ENCODE measurements at regions not wholly inside any gene's neighbourhood (a gene's known extent, or its start where the extent isn't known, plus 50 kb on each side); places are given as distances from the start of the nearest gene placed in this dataset.
A peak's percentile ranks its signal among the peaks of the same experiment; 100 is the strongest.
"Not testable (repeated sequence)": the region's sequence is repeated elsewhere in the genome, so short reads cannot be mapped to it uniquely, and the experiment has no call there.

DNA sequence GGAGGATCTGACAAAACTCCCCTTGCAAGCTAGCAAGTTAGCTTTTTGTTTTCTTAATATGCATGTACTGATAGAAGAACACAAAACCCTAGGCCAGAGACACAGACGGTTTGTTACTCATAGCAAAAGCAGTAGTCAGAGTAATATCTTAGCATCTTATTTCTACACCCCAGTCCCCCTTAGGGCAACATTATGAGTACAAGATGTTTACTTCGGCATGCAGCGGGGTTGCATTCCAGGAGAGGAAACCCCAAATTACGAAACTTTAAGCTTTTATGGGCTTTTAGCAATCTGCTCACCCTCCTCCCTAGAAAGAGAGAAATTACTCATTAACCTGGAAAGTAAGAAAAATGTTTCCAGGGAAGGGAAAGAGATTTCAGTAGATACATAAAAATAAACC, 1286.9 kb downstream of the EPHA7 start:
- DNase-seq, result no peak

DNA sequence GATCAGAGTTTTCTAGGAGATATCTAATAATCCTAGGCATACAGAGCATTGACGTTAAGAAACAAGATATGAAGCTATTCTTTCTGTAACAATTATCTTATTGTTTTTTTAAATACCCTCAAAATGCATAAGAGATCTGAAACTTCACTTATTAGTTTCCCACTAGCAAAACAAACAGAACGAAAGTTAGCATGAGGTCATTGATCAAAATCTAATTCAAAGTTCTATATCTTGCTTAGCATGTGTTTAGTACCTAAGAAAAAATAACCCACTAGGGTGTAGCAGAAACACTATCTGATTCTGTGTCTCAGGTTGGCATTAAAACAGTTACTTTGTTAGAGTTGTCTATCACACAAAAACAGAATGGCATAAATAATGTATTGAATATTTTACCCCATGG, 1288.4 kb downstream of the EPHA7 start:
- no peak for DNase-seq

DNA sequence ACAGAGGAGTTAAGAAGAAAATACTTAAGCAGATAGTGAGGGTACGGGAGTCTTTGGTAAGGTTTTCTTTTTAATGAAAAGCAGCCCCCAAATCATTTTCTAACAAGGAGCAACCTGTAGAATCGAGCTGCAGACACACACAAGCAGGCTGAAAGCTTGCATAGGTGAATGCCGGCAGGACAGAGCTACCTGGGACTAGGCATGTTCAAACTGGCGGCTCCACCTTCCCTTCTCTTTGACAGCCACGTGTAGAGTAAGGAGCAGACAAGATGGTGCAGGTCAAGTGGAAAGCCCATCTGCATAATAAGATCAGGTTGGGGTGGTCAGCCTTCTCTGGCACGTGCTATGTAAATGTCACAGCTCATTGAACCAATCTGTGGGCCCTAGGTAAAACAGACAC, 1292.4 kb downstream of the EPHA7 start:
- no peak for DNase-seq

DNA sequence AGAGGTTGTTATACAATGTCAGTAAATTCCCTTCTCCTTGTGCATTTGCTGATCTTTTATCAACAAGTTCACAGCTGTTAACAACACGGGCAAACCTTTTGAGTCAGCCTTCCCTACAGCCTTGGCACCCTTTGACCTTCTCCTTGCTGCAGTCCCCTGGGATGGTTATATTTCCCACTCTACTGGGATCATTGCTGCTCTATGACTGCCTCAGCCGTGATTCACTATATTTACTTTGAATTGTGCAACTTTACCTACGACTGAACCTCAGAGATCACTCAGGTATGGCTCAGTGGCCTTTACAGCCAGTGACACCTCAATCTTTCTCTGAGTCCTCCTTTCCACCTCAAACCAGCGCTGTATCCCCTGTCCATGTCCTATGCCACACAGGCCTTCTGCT, 1293.3 kb downstream of the EPHA7 start:
- no peak for DNase-seq

DNA sequence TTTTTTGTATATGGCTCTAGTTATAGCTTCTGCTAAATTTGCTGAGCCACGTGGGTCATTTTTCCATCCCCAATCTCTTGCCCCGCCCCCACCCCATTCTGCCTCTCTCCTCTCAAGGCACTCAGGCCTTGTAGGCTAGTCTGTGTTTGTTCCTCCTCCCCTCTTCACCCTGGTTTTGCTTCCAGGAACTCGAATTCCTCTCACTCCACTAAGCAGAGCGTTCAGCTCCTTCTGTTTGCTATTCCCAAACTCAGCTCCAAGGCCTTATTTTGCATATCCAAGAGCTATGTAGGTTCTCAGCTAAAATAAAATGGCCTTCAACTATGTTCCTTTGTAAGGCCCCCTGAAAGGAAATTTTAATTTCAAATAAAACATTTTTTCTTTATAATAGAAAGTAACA, 1293.7 kb downstream of the EPHA7 start:
- DNase-seq, result no peak

DNA sequence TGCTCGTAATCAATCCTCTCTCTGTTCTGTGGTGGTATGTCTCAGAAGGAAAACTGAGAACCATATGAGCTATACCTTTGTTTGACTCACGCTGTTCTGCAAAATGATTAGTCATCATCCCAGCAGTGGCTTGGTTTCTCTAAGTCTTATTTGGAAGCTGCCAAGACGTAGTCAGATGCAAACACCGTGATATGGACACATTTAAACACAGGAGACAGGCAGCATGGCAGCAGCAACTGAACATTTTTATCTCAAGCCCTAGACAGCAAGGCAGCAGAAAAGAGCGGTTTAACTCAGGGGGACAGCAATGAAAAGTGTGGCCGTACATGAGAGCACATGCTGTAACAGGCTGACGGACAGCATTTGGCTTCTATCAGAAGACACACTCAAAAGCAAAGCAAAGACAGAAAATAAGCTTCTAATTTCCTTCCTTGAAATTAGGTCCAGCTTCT, 1295.1 kb downstream of the EPHA7 start:
- peak; percentile 38 for DNase-seq

DNA sequence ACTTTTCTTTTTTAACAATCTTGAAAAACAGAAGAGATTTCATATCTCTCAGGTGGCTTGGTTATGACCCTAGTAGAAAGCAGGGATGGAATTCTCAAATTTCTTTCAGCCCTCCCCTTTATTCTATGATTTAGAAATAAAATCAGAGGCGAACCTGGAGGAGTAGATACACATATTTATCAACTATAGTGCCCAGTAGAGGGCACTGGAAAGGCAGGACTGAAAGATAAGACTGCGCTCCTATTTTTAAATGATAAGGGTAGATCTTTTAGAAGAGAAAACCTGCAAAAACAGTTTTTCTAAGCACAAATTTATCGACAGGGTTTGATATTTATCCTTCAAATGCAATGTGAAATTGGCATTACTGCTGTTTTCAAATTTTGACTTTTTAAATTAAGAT, 1296.6 kb downstream of the EPHA7 start:
- peak; percentile 12 for DNase-seq

DNA sequence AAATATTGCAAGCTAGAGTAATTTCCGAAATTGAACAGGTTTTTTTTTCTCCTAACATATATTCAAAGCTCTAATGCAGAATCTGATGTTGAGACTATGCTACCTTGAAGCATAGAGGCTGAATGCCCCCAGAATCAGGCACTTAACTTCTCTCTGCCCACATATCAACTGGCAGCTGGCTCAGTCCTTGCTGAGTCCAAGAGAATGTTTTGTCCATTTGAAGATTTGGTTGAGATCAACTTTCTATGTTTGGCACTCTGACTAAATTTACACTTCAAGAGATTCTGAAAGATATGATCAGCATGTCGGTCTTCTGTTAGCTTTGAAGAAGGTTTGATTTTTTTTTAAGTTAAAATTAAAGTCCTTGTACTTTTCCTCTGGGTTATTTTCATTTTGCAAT, 1298.1 kb downstream of the EPHA7 start:
- DNase-seq, result no peak

DNA sequence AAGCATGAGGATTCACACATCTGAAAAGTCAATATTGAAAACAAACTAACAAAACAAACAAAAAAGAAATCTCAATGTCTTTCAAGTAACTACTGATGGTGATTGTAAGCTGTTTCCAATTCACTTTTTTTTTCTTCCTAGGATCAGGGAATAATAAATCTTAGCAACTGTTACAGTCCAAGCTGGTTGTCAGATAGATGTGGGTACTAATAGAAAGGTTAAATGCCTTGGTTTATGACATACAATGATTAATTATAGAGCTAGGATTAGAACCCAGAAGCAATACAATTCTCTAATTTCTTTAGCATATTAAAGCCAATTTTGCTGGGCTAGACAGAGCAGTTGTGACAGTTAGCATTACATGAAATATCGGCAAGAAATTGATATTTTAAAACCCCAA, 1301.6 kb downstream of the EPHA7 start:
- no peak for DNase-seq

DNA sequence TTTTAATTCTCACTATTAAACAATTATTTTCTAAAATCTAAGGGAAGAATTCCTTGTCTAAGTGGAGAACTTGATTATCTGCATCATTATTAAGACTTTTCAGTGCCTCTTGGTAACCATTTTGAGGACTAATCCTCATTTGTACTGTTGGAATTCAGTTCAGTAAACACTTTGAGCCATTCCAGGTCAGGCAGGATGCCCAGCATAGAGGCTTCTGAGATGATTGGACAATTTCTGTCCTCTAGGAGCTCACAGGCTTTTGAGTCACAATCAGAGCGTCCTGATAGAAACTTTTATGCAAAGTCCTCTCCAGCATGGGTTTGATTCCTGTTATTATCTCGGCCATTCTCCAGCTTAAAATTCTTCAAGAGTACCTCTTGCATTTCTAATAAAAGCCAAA, 1304.6 kb downstream of the EPHA7 start:
- no peak for DNase-seq

DNA sequence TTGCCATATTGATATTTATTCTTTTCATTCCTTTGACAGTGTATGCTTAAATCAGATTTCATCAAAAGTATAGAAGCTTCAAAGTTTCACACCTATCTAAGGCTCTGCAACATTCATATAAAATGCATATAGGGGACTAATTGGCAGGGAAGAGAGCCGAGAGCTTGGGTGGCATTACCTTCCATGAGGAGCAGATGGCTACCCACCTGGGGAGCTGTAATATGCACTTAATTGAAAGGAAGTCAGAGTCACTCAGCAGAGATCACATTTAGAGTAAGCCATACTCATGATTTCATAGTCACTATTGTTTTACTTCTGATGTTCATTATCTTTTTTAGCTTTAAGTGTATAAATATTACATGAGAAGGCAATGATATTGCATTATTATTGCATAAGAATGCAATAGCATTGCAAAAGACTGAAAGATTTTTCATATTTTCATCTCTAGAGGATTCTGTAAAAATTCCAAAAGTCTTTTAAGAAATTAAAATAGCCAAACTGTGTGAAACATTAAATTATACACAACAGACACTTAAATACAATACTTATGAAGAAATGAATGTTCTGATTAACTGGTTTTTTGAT, 1305.2 kb downstream of the EPHA7 start:
- no peak for DNase-seq

DNA sequence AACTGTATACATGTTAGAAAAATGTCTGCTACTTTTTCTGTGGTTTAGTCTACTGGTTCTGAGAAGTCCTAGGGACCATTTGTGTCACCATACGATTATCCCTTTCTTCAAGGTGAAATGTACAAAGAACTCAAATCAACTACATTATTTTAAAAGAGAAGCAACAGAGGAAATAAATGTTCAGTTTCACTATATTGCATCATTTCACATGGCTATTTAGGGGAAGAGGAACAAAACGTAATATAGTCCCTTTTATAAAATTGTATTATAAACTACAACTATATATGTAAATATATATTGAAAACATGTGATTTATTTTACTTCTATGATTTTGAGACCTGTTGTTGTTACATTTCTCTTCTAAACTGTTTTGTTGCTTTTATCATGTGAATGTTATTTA, 1308.0 kb downstream of the EPHA7 start:
- DNase-seq, result no peak

DNA sequence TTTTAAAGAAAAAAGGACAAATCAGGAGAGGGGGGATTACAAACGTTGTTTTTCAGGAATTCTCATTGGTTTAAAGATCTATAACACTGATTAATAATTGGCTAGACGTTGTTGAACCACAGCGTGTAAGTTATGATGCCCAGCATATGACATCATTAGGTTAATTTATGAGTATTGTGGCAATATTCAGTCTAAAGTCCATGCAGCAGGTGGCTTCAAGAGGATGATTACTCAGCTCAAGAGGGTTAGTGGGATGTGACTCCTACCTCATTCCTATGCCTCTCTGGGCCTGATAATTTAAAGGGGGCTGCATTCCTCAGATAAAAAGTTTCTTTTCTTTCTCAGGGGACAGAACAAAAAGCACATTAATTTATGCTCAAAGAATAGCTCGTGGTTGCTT, 1309.0 kb downstream of the EPHA7 start:
- DNase-seq, result no peak

DNA sequence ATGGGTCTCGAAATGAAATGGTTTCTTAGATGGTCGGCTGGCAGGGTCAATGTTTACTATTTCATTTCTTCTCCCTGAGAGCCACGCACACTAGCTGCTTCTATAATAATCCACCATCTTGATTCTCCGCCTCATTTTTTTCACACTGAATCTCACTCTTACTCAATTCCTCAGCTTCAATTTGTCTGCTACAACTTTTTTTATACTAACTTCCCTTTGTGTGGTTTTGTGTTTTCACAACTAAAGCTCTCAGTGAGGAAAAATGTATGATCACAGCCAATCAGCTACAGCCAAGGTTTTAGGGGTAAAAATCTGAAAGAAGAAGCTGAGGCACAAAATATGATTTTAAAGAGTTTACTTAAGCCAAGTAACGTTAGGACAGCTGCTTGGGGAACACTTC, 1309.4 kb downstream of the EPHA7 start:
- no peak for DNase-seq

DNA sequence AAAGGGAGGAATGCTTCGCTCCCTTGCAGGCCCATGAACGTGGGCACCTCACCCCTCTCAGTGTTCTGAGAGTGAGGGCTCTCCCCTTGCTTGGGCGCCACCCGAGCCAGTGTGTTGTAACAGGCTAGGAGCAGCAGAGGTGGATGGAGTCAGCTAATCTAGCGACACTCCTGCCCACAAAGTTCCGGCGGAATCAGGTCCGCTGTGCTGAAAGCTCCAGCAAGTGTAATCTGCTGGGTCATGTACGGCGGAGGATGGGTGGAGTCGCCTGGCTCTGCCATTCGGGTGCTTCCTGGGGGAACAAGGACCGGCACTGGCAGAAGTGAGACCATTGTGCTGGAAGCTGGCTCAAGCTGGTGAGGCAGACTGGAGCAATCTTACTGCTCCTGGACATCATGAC, 1310.1 kb downstream of the EPHA7 start:
- no peak for DNase-seq

DNA sequence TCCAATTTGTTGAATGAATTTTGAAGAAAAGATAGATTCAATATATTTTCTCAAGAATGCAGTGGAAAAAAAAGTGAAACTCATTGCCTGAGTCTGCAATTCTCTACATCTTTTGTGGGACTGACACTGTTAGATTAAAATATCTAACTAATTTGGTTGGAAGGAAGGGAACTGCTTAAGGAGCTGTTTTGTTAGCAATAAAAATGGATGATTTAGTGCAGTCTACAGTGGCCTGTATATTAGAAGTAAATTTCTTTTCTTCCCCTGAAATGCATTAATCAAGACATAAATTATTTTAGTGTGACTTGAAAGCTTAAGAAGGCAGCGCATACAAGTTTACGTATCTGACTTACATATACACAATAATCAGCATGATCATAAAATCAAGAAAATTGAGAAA, 1332.6 kb downstream of the EPHA7 start:
- DNase-seq, result peak; percentile 17

DNA sequence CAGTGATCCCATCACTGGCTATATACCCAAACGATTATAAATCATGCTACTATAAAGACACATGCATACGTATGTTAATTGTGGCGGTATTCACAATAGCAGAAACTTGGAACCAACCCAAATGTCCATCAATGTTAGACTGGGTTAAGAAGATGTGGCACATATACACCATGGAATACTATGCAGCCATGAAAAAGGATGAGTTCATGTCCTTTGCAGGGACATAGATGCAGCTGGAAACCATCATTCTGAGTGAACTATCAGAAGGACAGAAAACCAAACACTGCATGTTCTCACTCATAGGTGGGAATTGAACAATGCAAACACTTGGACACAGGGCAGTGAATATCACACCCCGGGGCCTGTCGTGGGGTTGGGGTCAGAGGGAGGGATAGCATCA, 1335.4 kb downstream of the EPHA7 start:
- not testable (repeated sequence) for DNase-seq

DNA sequence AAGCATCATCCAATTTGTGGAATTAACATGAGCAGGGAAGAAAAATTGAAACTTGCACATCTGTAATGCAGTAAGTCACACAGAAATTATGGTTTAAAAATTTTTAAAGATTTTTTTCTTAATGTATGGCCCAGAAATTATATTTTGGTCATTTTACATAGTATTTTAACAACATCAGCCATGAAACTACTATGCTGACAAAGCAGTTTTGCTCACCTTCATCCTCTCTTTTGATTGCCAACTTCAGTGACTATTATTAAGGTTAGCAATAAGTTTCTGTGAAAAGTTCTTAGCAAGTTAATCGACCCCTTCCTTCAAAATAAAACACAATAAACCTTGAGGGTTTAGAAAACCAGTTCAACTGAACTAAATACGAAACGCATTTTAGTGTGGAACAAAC, 1347.0 kb downstream of the EPHA7 start:
- no peak for DNase-seq

DNA sequence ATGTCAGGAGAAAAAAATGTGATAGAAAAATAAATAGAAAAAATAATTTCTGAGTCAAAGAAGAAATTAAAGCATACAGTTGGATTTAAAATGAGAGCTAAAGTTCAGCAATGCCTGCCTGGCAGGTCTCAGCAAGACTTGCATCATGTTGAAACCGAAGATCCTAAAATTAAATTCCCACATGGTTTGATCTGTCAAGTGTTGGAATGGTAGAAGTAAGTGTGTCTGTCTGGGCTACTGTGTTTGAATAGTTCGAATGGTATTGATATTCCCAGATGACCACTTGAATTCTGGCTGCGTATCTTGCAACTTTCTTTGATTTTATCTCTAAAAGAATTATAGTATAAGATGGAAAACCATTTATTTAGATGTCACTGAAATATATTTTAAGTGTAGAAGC, 1349.6 kb downstream of the EPHA7 start:
- no peak for DNase-seq

DNA sequence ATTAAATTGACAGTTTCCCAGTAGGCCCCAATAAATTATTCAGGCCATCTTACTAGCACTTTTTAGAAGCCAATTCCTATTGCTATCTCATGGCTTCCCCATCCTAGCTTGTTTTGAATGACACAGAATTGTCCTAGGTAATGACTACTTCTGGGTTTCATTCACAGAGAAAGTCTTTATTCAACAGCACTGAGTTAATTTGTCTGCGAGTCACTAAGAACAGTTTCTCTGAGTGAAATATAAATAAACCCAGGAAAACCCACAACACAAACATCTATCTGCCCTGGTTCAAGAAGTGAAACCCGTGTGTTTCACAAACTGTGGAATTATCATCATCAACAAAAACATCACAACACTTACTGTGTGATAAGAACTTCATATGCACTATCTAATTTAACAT, 1366.8 kb downstream of the EPHA7 start:
- no peak for DNase-seq

DNA sequence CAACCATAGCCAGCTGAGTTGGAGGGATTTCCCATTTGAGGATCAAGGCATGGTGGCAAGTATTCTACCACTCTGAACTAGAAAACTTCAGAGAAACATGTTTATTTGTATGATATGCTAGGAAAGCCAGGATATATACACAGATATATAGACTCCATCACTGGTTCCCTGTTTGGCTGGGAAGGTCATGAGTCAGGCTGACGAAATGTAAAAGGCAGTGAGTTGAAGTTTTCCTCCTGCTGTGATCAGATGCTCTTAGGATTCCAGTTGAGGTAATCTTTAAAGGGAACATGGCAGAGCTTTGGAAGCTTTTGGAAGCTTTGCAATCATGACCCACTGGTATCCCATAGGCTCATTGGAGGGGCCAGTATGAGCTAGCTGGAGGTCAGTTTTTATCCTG, 1369.1 kb downstream of the EPHA7 start:
- DNase-seq, result no peak

DNA sequence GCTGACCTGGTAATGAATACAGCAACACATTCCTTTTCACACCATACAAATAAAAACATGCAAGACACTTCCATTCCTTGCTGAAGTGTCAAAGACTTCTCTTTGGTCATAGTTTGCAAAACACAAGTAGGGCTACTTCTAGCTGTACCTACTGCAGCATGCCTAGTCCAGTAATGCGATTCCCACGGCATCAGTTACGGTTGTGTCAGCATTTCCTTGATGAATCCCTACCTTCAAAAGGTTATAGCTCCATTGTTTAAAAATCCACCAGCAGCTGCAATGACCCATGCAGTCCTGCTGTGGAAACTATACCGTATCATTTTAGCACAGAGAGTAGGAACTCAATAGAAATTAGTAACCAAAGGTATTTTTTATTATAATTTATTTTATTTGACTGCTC, 1371.5 kb downstream of the EPHA7 start:
- peak; percentile 40 for DNase-seq

DNA sequence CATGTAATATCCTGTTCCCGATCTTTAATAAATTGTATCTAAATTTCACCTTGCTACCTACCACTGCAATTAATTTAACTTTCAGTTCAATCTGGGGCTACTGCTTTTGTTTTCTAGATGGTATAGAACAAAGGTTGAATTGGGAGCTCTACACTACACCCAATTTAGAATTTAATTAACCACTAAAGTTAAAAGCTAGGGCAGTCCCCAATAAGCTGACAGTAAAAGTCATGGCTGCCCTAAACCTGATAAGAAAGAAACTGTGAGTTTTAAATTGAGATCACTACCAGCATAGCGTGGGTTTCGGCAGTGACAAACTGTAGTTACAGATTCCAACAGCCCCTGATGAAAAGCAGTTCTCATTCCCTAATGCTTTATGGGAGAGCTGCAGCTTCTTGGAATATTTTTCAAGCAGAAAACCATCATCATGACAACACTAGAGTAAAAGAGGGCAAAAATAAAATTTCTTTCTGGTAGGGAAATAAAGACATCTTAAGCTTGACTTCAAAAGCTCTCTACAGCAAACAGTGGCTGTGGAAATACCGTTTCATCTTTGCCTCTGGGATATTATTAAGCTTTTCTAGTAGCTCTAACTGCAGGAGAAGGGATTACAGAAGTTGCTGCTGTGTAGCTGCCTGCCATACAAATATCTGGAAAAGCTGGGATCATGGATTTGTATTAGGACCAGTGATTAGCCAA, 1372.1 kb downstream of the EPHA7 start:
- no peak for DNase-seq

DNA sequence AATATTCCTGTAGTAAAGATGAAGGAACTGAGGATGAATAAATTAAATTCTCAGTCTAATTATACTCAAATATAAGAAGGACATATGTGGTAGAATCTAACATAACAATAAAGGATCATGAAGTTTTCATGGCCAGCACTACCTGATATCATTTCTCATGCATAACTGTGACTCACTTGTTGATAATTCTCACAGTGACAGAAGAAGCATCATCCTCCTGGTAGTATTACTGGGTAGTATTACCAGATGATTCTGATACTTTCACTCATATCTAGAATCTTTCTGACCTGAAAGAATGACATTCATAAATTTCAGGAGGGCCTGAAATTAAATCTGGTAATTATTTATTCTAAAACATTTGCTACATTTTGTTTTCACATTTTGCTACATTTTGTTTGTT, 1375.0 kb downstream of the EPHA7 start:
- no peak for DNase-seq

DNA sequence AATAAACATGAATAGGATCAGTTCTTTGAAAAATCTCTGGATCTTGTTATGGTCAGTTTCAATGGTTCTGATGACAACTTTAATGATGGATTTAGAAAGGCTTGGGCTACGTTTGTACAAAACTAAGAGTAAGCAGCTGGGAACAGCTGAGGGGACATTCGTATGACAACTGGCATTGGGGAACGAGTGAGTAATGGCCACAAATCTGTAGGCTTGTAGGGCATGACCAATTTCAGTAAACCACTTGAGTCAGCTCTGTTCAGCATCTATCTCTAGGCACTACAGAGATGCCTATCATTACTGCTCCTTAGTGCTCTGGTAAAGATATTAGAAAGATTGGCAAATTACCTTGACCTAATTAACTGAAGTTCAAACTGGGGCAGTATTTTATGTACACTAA, 1375.6 kb downstream of the EPHA7 start:
- DNase-seq, result no peak
